ENCODE measurements at regions not wholly inside any gene's neighbourhood (a gene's known extent, or its start where the extent isn't known, plus 50 kb on each side); places are given as distances from the start of the nearest gene placed in this dataset.

DNA sequence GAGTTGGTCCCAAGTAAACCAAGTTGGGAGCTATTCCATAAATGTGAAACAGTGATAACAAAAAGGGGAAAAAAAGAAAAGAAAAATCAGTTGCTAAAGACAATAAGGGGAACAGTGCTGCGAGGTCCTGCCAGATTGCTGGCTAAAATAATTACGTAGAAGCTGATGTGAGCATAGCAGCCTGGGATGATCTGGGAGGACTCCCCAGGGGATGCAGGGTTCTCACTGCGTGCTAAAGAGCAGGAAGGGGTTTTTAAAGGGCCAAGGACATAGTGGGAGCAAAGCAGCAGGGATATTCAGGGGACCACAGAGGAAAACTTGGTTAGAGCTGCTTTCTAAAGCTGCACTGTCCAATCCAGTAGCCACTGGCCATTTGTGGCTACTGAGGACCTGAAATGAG is 133.0 kb upstream of the UMPS start:
- TF ChIP-seq CTCF (conservative IDR thresholded peaks at IDR 0.05; ENCODE audit: low read length) (no peak), EZH2phosphoT487 (IDR thresholded peaks at IDR 0.05; ENCODE audit: borderline replicate concordance) (no peak)

Data from Loucy (cell line).